H1 (cell line): ENCODE measurements at regions not wholly inside any gene's neighbourhood (a gene's known extent, or its start where the extent isn't known, plus 50 kb on each side); places are given as distances from the start of the nearest gene placed in this dataset.

Experiments used
- CTCF ChIA-PET: fragments of 300-600 bp; sonication (Branson Sonifier 250); formaldehyde crosslinking; loops from one replicate; lab custom pipeline; 2021; ENCODE audit not compliant: partially characterized antibody; lab: Charles Lee
- POLR2A ChIA-PET: fragments of 300-600 bp; sonication (Branson Sonifier 250); formaldehyde crosslinking; loops from one replicate; lab custom pipeline; 2021; ENCODE audit warnings: inconsistent platforms; ENCODE audit not compliant: partially characterized antibody; lab: Charles Lee
- DNase-seq, 2 experiments: peaks; one replicate each; pipeline versions ENCODE4 v3.0.0 to v3.0.0-alpha.2; 2010 to 2022; ENCODE audit warnings: low spot score in 2 of 2, low read depth in 1 of 2, mixed read lengths in 1 of 2
- FAIRE-seq: peaks from 2 replicates; lab custom pipeline; 2011; peaks lifted over from hg19 to GRCh38; lab: Jason Lieb, UNC
- H2AFZ ChIP-seq: 2 replicates; pipeline ENCODE4 v1.8.1; 2012; ENCODE audit warnings: low read length, inconsistent platforms
- H2AK5ac ChIP-seq: 2 replicates; pipeline ENCODE4 v1.6.1; 2013; ENCODE audit warnings: low read depth, low read length
- H2BK120ac ChIP-seq: replicated peaks from 2 replicates; pipeline ENCODE3; 2013; ENCODE audit warnings: low read depth, low read length, inconsistent platforms
- H2BK12ac ChIP-seq: 2 replicates; pipeline ENCODE4 v1.6.1; 2013; ENCODE audit warnings: low read depth, low read length
- H2BK15ac ChIP-seq: 2 replicates; pipeline ENCODE4 v1.6.1; 2013; ENCODE audit warnings: low read length
- H2BK20ac ChIP-seq: 2 replicates; pipeline ENCODE4 v1.6.1; 2013; ENCODE audit warnings: low read length
- H2BK5ac ChIP-seq: 2 replicates; pipeline ENCODE4 v1.6.1; 2013; ENCODE audit warnings: low read depth, low read length
- H3K14ac ChIP-seq: 2 replicates; pipeline ENCODE4 v1.6.1; 2013; ENCODE audit warnings: inconsistent platforms; ENCODE audit not compliant: insufficient read length
- H3K18ac ChIP-seq: 2 replicates; pipeline ENCODE4 v1.6.1; 2013; ENCODE audit warnings: low read length; ENCODE audit errors: extremely low read depth
- H3K23ac ChIP-seq: 2 replicates; pipeline ENCODE4 v1.6.1; 2013; ENCODE audit warnings: inconsistent platforms; ENCODE audit not compliant: insufficient read length
- H3K23me2 ChIP-seq: 2 replicates; pipeline ENCODE4 v1.6.1; 2013; ENCODE audit warnings: low read depth, low read length
- H3K27ac ChIP-seq: 2 replicates; pipeline ENCODE4 v1.6.1; 2011; ENCODE audit warnings: low read depth, low read length, inconsistent platforms
- H3K27me3 ChIP-seq, 4 experiments: replicated peaks in 1 of 4; 1 replicate in 1 of 4; 2 replicates in 3 of 4; pipeline versions ENCODE4 v1.6.1 to v1.8.1; 2011 to 2013; ENCODE audit warnings: low read length in 3 of 4, mild to moderate bottlenecking in 3 of 4, inconsistent platforms in 2 of 4, mixed read lengths in 2 of 4, moderate library complexity in 1 of 4; ENCODE audit not compliant: control insufficient read depth in 3 of 4, insufficient read depth in 3 of 4; ENCODE audit errors: extremely low read depth in 1 of 4
- H3K36me3 ChIP-seq, 4 experiments: 2 replicates each; pipeline versions ENCODE4 v1.6.1 to v1.8.1; 2011 to 2013; ENCODE audit warnings: mild to moderate bottlenecking in 4 of 4, low read length in 3 of 4, moderate library complexity in 2 of 4, control low read depth in 1 of 4, inconsistent platforms in 1 of 4; ENCODE audit not compliant: insufficient read depth in 4 of 4, control insufficient read depth in 2 of 4
- H3K4ac ChIP-seq: replicated peaks from 2 replicates; pipeline ENCODE3; 2013; ENCODE audit warnings: low read length, low read depth, mixed read lengths, inconsistent platforms; ENCODE audit not compliant: insufficient read length
- H3K4me1 ChIP-seq, 4 experiments: replicated peaks in 1 of 4; 1 replicate in 1 of 4; 2 replicates in 3 of 4; pipeline versions ENCODE4 v1.6.1 to v1.8.1; 2011 to 2013; ENCODE audit warnings: low read length in 3 of 4, inconsistent platforms in 2 of 4, mixed read lengths in 1 of 4; ENCODE audit not compliant: insufficient read depth in 4 of 4, control insufficient read depth in 3 of 4
- H3K4me2 ChIP-seq, 2 experiments: 2 replicates each; pipeline versions ENCODE4 v1.6.1 to v1.8.1; 2011 to 2013; ENCODE audit warnings: low read depth in 2 of 2, low read length in 2 of 2, control low read depth in 1 of 2, inconsistent platforms in 1 of 2, mild to moderate bottlenecking in 1 of 2; ENCODE audit not compliant: insufficient read depth in 1 of 2
- H3K4me3 ChIP-seq, 4 experiments: fragments of 200-600, 300-600 bp in 1 of 4; sonication (generic), shearing (Covaris generic), sonication (Bioruptor Twin) in 1 of 4; 2 replicates each; pipeline versions ENCODE4 v1.5.1 to v1.8.1; 2011 to 2016; ENCODE audit warnings: low read length in 4 of 4, low read depth in 3 of 4, control low read depth in 2 of 4, inconsistent platforms in 2 of 4, mild to moderate bottlenecking in 2 of 4, mixed read lengths in 1 of 4, moderate library complexity in 1 of 4; ENCODE audit not compliant: insufficient read depth in 2 of 4; ENCODE audit errors: extremely low read depth in 1 of 4
- H3K56ac ChIP-seq: replicated peaks from 2 replicates; pipeline ENCODE3; 2013; ENCODE audit warnings: low read depth, mild to moderate bottlenecking, mixed read lengths, low read length, inconsistent platforms; ENCODE audit not compliant: insufficient read length
- H3K79me1 ChIP-seq: 2 replicates; pipeline ENCODE4 v1.6.1; 2013; ENCODE audit warnings: low read depth, low read length, control low read depth
- H3K79me2 ChIP-seq, 2 experiments: 2 replicates each; pipeline versions ENCODE4 v1.6.1 to v1.8.1; 2012 to 2013; ENCODE audit warnings: low read length in 2 of 2, mild to moderate bottlenecking in 2 of 2, inconsistent platforms in 1 of 2; ENCODE audit not compliant: insufficient read depth in 2 of 2, control insufficient read depth in 1 of 2
- H3K9ac ChIP-seq, 4 experiments: replicated peaks in 1 of 4; 1 replicate in 1 of 4; 2 replicates in 3 of 4; pipeline versions ENCODE4 v1.6.1 to v1.8.1; 2011 to 2013; ENCODE audit warnings: low read depth in 3 of 4, low read length in 3 of 4, control low read depth in 2 of 4, mild to moderate bottlenecking in 2 of 4, moderate library complexity in 2 of 4, inconsistent platforms in 1 of 4; ENCODE audit errors: extremely low read depth in 1 of 4
- H3K9me3 ChIP-seq, 2 experiments: 2 replicates each; pipeline versions ENCODE4 v1.6.1 to v1.8.1; 2012 to 2013; ENCODE audit warnings: mild to moderate bottlenecking in 2 of 2, moderate library complexity in 2 of 2, control low read depth in 1 of 2, inconsistent platforms in 1 of 2, low read depth in 1 of 2, low read length in 1 of 2, mixed read lengths in 1 of 2; ENCODE audit not compliant: insufficient read depth in 2 of 2
- H4K20me1 ChIP-seq, 2 experiments: replicated peaks in 1 of 2; 2 replicates each; pipeline versions ENCODE3 to v1.8.1; 2011 to 2013; ENCODE audit warnings: inconsistent platforms in 2 of 2, low read length in 2 of 2, mild to moderate bottlenecking in 1 of 2; ENCODE audit not compliant: insufficient read depth in 2 of 2, control insufficient read depth in 1 of 2
- H4K5ac ChIP-seq: 2 replicates; pipeline ENCODE4 v1.6.1; 2013; ENCODE audit warnings: low read length, low read depth, mixed read lengths, inconsistent platforms; ENCODE audit not compliant: insufficient read length
- H4K8ac ChIP-seq: 2 replicates; pipeline ENCODE4 v1.8.0; 2013; ENCODE audit warnings: mild to moderate bottlenecking, moderate library complexity, low read length, inconsistent platforms; ENCODE audit not compliant: insufficient read depth; ENCODE audit errors: extremely low read depth
- H4K91ac ChIP-seq: replicated peaks from 2 replicates; pipeline ENCODE3; 2013; ENCODE audit warnings: low read length, mixed read lengths, inconsistent platforms; ENCODE audit not compliant: insufficient read length
- ASH2L ChIP-seq: fragments of 200-600, 300-600 bp; sonication (generic); IDR thresholded peaks from one replicate; pipeline ENCODE4 v1.7.1; 2017; ENCODE audit warnings: low read length
- ATF3 ChIP-seq: IDR thresholded peaks from 2 replicates; pipeline ENCODE4 v1.6.1; 2011; ENCODE audit warnings: low read depth, mild to moderate bottlenecking, low read length; ENCODE audit not compliant: insufficient read depth
- E2F6 ChIP-seq: IDR thresholded peaks from 2 replicates; pipeline ENCODE4 v1.6.1; 2012; ENCODE audit warnings: inconsistent platforms
- EZH2 ChIP-seq: fragments of 200-600 bp; sonication (generic); IDR thresholded peaks from 2 replicates; pipeline ENCODE4 v1.7.1; 2012; ENCODE audit warnings: low read depth, mild to moderate bottlenecking, moderate library complexity, low read length, inconsistent platforms; ENCODE audit not compliant: severe bottlenecking
- FOSL1 ChIP-seq: IDR thresholded peaks from 2 replicates; pipeline ENCODE4 v1.6.1; 2011; ENCODE audit warnings: mild to moderate bottlenecking, low read depth, low read length, moderate library complexity; ENCODE audit not compliant: insufficient read depth
- GABPA ChIP-seq: IDR thresholded peaks from 2 replicates; pipeline ENCODE4 v1.6.1; 2011; ENCODE audit warnings: mild to moderate bottlenecking, low read length, moderate library complexity, borderline replicate concordance; ENCODE audit not compliant: insufficient read depth
- KDM5A ChIP-seq: fragments of 200-600 bp; IDR thresholded peaks from 2 replicates; pipeline ENCODE4 v1.7.1; 2012; ENCODE audit warnings: mild to moderate bottlenecking, low read length, inconsistent platforms, mixed read lengths
- POU5F1 ChIP-seq: IDR thresholded peaks from 2 replicates; pipeline ENCODE4 v1.6.1; 2011; ENCODE audit warnings: low read depth, mild to moderate bottlenecking, low read length, moderate library complexity
- RXRA ChIP-seq: IDR thresholded peaks from 2 replicates; pipeline ENCODE4 v1.6.1; 2011; ENCODE audit warnings: low read depth, mild to moderate bottlenecking, low read length, moderate library complexity; ENCODE audit not compliant: insufficient read depth
- SIN3A ChIP-seq, 2 experiments: IDR thresholded peaks in 1 of 2; conservative IDR thresholded peaks in 1 of 2; 2 replicates each; pipeline ENCODE4 v1.6.1; 2011 to 2012; ENCODE audit warnings: low read length in 2 of 2, improper control_type of control experiment in 1 of 2, low read depth in 1 of 2, mild to moderate bottlenecking in 1 of 2
- SUZ12 ChIP-seq: fragments of 200-600 bp; sonication (generic); IDR thresholded peaks from 2 replicates; pipeline ENCODE4 v1.6.1; 2012; ENCODE audit warnings: mild to moderate bottlenecking, inconsistent platforms, low read length, moderate library complexity, mixed read lengths
- TAF1 ChIP-seq: IDR thresholded peaks from 2 replicates; pipeline ENCODE4 v1.6.1; 2011; ENCODE audit warnings: mild to moderate bottlenecking, low read depth, low read length
- TBP ChIP-seq: IDR thresholded peaks from 2 replicates; pipeline ENCODE4 v1.6.1; 2011; ENCODE audit warnings: low read depth, low read length, improper control_type of control experiment
- YY1 ChIP-seq: IDR thresholded peaks from 2 replicates; pipeline ENCODE4 v1.6.1; 2011; ENCODE audit warnings: low read depth, mild to moderate bottlenecking, low read length
- WGBS, 2 experiments: shearing (Covaris generic) in 1 of 2; methylation state at CpG; one replicate each; pipeline versions ENCODE4 v1.1.6 to v1.1.7; 2013 to 2015; ENCODE audit warnings: low lambda C conversion rate in 2 of 2, mixed read lengths in 2 of 2, inconsistent platforms in 1 of 2, low coverage in 1 of 2, missing lambda C conversion rate in 1 of 2; ENCODE audit not compliant: insufficient replicate concordance in 2 of 2, insufficient coverage in 1 of 2, insufficient read length in 1 of 2; ENCODE audit errors: extremely low coverage in 1 of 2, missing lambda C conversion rate in 1 of 2; 5-methylcytosine and 5-hydroxymethylcytosine counted together

- no peak overlapping the region for H2BK5ac ChIP-seq
- no peak overlapping the region for H3K9ac ChIP-seq
- H3K79me2 ChIP-seq: no peaks in the 10 kb centered on the region
- FAIRE-seq (no peak), DNase-seq (peak in 1 of 2 experiments; percentile 28)
- no peak overlapping the region for H2BK20ac ChIP-seq
- H3K4me1 ChIP-seq: no peaks in the 10 kb centered on the region
- H3K79me1 ChIP-seq: no peaks in the 10 kb centered on the region; the same call in 1 of the 2 replicates
- H2AFZ ChIP-seq: no peak overlapping the region
- ChIA-PET POLR2A (no interaction called here), CTCF (interaction anchor here (1.1 kb wide), 1 partner anchor 94 kb away, joined by 3 read pairs; no protein-coding TSS in a partner anchor)
- no peak overlapping the region for H2BK12ac ChIP-seq
- H3K4ac ChIP-seq: no peak overlapping the region
- no peak overlapping the region for H2AK5ac ChIP-seq
- H3K4me2 ChIP-seq: no peak overlapping the region
- H3K56ac ChIP-seq: no peak overlapping the region
- no peaks in the 10 kb centered on the region for H3K27me3 ChIP-seq
- no peak overlapping the region for H3K14ac ChIP-seq
- no peak overlapping the region for H2BK15ac ChIP-seq
- WGBS, 2 experiments: 78% methylated on average over 3 of the region's 3 CpGs; no CpG with 5 or more reads in 1 of the 2 experiments
- no peak overlapping the region for H4K91ac ChIP-seq
- H3K23ac ChIP-seq: no peak overlapping the region
- peaks cover 2% of the 10 kb centered on the region; the same call in 1 of the 2 replicates for H3K23me2 ChIP-seq
- H3K4me3 ChIP-seq: no peak overlapping the region
- no peak overlapping the region for H4K8ac ChIP-seq
- no peak overlapping the region for H4K5ac ChIP-seq
- H3K36me3 ChIP-seq: no peaks in the 10 kb centered on the region
- H3K9me3 ChIP-seq: no peaks in the 10 kb centered on the region
- no peak overlapping the region for H3K18ac ChIP-seq
- no peak overlapping the region for H3K27ac ChIP-seq
- no peak overlapping the region for H2BK120ac ChIP-seq
- H4K20me1 ChIP-seq: no peaks in the 10 kb centered on the region
- no peak for TF ChIP-seq GABPA
- no peak for TF ChIP-seq SUZ12
- TF ChIP-seq TAF1: no peak
- TF ChIP-seq ASH2L: no peak
- no peak for TF ChIP-seq RXRA
- TF ChIP-seq TBP: no peak
- TF ChIP-seq EZH2: no peak
- no peak for TF ChIP-seq YY1
- no peak for TF ChIP-seq POU5F1
- TF ChIP-seq FOSL1: no peak
- no peak for TF ChIP-seq E2F6
- TF ChIP-seq SIN3A (conservative IDR thresholded peaks at IDR 0.05 in 1 of 2, IDR thresholded peaks at IDR 0.05 in 1 of 2; ENCODE audit: low read depth in 1 of 2, low read length in 2 of 2): no peak
- TF ChIP-seq KDM5A: no peak
- no peak for TF ChIP-seq ATF3
Observed at GRCh38 chr14:76293923-76294322, 82.0 kb upstream of the ESRRB start.
